T-helper 1 cell (primary cell): ENCODE measurements at regions not wholly inside any gene's neighbourhood (a gene's known extent, or its start where the extent isn't known, plus 50 kb on each side); places are given as distances from the start of the nearest gene placed in this dataset.

Source experiments
- DNase-seq, 5 donors: peaks; one replicate each; pipeline ENCODE4 v3.0.0-alpha.2; 2012 to 2020

GRCh38 chr14:82385048-82385447 is 851.4 kb upstream of the SEL1L start:
- DNase-seq = no peak

GRCh38 chr14:82387699-82388098 is 854.0 kb upstream of the SEL1L start:
- no peak for DNase-seq

DNA sequence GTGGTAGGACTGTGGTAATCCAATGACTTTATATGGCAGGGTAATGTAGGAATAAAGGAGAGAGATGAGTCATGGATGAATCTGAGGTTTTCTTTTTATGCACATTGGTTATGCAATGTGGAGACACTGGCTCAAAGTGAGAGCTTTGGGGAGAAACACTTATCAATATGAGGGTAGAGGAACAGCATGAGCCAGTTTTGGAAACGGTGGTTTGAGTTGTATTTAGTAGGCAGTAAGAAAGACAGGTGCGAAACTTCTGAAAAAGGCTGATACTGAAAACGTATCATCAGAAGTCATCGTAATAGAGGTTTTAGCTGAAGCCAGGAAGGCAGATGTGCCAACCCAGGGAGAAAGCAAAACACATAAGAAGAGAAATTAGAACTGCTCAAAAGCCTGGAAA is 854.8 kb upstream of the SEL1L start:
- DNase-seq = no peak

DNA sequence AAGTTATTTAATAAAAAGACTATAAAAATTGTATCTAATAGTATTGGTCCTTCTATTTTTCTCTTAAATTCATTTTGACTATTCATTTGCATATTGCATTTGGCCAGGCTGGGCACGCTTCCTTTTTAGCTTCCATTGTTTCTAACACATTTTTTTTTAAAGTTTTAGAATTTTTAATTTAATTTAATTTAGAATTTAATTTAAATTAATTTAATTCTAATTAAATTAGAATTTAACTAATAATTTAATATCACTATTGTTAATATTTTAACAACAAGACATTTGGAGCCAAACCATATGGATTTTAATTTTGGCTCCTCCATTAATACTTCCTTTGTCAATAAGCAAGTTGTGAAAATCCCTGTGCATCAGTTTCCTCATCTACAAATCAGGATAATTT is 856.9 kb upstream of the SEL1L start:
- no peak for DNase-seq

DNA sequence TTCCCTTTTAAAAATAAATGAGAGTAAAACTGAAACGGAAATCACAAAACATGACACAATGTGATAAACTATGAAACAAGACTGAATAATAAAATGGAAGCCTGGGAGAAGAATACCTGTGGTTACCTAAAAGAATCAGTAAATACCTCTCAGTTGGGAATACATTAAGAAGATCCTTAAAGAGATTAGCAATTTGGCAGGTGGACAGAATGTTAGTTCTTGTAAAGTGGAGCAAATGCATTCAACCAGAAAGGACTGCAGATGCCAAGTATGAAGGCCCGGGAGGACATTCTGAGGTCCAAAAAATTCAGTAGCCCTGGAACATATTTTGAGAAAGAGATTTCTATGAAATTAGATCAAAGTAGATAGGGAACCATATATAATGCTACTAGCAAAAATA is 861.3 kb upstream of the SEL1L start:
- DNase-seq = no peak

DNA sequence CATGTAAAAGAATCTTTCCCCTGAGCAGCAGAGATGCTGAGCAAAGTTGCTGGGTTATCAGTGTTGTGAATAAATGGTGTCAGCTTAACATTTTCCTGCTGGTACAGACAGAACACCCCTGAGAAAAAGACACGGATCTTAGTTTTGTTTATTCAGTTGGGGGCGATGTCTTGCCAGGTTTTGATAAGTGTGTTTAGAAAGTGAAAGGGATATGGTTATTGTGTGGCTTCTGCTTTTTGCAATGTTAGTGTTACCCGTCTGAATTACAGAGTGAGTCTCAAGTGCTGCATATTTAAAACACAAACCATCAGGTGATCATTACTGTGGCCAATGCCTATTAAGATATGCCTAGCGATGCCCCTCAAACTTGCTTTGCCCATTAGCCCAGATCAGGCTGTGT is 864.6 kb upstream of the SEL1L start:
- no peak for DNase-seq

DNA sequence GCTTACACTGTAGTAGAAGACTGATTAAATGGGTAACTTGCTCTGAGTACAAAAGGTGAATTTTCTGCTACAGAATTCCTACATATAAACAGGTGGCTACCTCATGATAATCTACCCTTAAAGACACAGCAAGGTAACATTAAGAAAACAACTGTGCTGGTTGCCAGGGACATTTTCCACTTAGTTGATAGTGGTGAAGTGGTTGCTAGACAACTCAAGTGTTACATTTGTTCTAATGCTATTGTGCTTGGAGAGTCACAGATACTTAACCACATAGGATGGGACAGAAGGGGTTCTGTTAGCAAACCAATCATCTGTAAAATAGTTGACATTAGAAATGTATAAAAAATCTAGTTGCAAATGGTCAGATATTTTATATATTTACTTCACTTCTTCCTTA is 870.3 kb upstream of the SEL1L start:
- DNase-seq = no peak

- no peak for DNase-seq
Observed at GRCh38 chr14:82410064-82410463, 876.4 kb upstream of the SEL1L start.

DNA sequence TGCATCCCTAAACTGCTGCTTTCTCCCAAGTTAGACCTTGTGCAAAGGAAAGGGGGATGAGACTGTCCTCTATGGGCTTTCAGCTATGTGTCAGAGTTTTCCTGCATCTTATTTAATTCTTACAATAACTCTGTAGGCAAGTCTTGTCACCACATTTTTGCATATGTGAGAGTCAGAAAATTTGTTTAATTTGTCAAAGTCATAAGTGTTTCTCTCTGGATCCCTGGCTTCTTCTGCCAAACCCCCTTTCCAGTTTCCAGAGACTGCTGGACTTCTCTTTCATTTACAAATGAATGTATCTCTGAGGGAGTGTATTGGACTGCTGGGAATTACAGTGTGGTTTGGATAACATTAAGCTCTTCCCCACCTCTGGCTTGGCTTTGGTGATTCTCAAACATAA is 877.6 kb upstream of the SEL1L start:
- no peak for DNase-seq

GRCh38 chr14:82412545-82412944 is 878.9 kb upstream of the SEL1L start:
- no peak for DNase-seq

DNA sequence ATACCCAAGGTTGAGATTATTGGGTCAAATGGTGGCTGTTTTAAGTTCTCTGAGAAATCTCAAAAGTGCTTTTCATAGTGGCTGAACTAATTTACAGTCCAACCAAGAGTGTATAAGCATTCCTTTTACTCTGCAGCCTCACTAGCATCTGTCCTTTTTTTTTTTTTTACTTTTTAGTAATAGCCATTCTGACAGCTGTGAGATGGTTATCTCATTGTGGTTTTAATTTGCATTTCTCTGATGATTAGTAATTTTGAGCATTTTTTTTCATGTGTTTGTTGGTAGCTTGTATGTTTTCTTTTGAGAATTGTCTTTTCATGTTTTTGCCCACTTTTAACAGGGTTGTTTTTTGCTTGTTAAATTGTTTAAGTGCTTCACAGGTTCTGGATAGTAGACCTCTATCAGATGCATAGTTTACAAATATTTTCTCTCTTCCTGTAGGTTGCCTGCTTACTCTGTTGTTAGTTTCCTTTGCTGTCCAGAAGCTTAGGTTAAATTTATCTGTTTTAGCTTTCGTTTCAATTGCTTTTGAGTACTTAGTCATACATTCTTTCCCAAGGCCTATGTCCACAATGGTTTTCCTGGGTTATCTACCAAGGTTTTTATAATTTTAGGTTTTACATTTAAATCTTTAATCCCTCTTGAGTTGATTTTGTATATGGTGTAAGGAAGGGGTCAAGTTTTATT is 881.3 kb upstream of the SEL1L start:
- DNase-seq = no peak

- no peak for DNase-seq
Observed at GRCh38 chr14:82419933-82420332, 886.3 kb upstream of the SEL1L start.

DNA sequence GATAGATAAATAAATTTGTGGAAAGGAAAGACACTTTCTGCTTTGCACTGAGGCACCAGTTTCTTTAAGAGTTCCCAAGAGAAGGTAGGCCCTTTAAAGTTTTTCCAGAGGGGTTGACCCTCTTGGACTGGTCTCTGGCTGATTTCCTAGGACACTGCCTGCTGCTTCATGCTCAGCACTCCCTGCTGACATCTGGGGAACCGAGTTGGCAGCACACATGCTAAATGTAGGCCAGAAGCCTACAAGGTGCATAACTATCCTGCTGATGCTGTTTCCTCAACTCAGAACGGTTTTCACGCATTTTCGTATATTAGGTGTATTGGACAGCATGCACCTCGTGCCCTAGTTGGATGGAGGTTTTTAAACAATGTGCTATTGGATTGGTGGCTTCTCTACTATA is 887.2 kb upstream of the SEL1L start:
- no peak for DNase-seq

- DNase-seq = no peak
Observed at GRCh38 chr14:82421286-82421685, 887.6 kb upstream of the SEL1L start.

DNA sequence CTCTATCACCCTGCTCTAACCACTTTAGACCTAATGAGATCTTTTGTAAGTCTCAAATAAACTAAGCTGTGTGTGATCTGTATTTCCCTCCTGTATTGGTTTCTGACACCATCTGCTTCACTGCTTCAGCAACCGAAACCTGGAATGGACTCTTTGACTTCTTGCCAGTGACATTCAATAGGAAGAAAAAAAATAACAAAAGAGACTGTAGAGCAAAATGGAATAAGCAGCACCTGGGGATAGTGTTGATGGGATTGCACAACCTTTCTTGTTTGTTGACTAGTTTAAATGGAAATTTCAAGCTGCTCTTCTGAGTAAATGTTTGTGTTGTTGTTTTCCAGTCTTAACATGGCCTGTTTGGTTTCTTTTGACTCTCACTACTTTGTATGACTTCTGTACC is 888.6 kb upstream of the SEL1L start:
- no peak for DNase-seq

GRCh38 chr14:82425261-82425660 is 891.6 kb upstream of the SEL1L start:
- DNase-seq = no peak

DNA sequence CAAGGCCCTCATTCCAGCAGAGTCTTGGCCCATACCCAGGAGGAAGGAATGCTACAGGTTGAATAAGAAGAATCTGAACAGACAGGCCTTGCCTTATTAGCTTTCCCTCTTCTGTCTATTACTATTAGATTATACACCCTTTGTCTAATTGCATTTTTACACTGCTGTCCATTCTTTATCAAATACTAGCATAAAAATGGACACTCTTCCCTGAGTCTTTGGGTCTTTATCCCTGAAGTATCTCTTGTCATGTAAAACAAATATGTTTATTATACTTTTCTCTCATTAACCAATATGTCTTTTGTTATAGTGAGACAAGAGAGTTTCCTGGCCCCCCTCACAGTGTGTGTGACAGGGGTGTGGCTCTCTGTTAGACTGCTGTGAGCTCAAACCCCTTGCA is 897.4 kb upstream of the SEL1L start:
- DNase-seq = no peak

DNA sequence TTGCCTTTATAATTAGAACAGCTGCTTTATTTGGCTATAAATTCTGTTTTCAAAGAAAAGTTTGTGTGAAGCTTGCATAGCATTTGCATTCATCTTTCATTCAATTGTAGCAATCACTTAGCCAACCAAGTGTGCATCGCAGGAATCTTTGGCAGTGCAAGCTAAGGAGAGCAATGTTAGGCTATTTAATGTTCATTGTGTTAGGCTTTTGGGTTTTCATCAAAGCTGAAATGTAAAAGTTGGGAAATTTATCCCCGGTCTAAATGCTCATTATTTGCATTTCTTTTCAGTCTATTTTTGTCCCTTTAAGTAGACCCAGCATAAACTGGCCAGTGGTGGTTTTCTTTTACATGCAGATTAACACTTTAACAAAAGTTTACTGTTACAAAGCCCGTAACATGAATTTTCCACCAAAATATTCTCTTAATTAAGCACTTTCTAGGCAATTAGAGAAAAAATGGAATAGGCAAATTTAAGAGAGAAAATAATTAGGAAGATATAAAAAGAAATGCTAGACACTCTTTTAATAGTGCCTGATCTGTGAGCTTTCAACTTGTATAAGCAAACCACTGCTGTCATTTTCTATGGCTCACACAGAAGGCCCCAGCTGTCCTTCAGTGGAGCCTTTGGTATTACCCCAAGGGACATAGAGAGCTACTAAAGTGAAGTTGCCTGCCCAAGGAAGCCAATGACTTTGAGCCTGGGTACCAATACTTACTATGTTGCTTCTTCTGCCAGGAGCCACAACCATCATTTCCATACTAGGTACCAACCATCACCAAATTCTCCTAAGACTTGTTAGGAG is 898.9 kb upstream of the SEL1L start:
- DNase-seq = no peak

- no peak for DNase-seq
Observed at GRCh38 chr14:82438436-82438835, 904.8 kb upstream of the SEL1L start.

DNA sequence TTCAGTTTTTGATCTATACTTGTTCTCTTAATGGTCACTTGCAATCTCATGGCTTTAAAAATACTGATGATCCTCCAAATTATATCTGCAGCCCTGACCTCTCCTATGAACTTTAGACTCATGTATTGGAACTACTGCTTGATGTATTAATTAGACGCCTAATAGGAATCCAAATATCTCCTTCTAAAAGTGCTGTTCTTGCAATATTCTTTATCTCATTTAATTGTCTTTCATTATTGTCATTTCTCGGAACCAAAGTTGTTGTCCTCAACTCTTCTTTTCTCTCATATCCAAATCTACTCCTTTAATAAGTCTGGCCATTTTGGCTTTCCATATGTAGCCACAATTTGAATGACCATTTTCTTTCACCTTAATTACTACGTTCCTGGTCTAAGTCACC is 907.6 kb upstream of the SEL1L start:
- DNase-seq = no peak

- DNase-seq = no peak
Observed at GRCh38 chr14:82445810-82446570, 912.3 kb upstream of the SEL1L start.

- no peak for DNase-seq
Observed at GRCh38 chr14:82447586-82447985, 913.9 kb upstream of the SEL1L start.

DNA sequence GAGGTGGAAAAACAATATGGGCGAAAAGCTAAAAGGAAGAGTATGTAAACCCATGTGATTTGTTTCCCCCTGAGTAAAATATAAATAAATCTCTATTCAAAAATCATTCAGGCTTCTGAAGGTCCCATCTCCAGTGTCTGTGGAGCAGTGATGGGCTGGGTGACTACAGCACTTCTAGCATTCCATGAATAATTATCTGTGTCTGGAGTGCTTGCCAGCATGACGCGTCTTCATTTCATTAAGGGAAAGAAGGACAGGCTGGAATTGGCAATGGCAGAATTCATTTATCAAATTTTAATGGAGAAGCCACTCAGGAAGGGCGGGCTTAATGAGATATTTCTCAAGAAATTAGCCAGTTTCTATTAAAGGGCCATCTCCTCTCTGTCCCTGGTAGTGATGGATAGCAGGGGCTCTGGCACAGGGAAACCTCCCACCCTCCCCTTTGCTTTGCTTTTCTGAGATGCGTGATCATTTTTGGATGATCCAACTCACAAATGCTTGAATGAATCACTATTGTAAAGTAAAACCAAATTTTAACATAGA is 916.3 kb upstream of the SEL1L start:
- no peak for DNase-seq

GRCh38 chr14:82451675-82452074 is 918.0 kb upstream of the SEL1L start:
- no peak for DNase-seq
